Loucy (cell line): ENCODE measurements at regions not wholly inside any gene's neighbourhood (a gene's known extent, or its start where the extent isn't known, plus 50 kb on each side); places are given as distances from the start of the nearest gene placed in this dataset.

Experiments used
- H2AFZ ChIP-seq: fragments of 200-600 bp; sonication (generic); 2 replicates; pipeline ENCODE4 v1.6.0; 2016; ENCODE audit warnings: antibody characterized with exemption, mild to moderate bottlenecking, low read length, moderate library complexity
- H3F3A ChIP-seq: fragments of 200-600 bp; 2 replicates; pipeline ENCODE4 v1.6.0; 2016; ENCODE audit warnings: antibody characterized with exemption, low read depth, mild to moderate bottlenecking
- H3K27me3 ChIP-seq: fragments of 200-600 bp; sonication (generic); 2 replicates; pipeline ENCODE4 v1.6.1; 2014; ENCODE audit warnings: low read length, mild to moderate bottlenecking; ENCODE audit not compliant: insufficient read depth, poor library complexity, severe bottlenecking
- H3K36me3 ChIP-seq: fragments of 200-600 bp; sonication (generic); 2 replicates; pipeline ENCODE4 v1.6.1; 2016; ENCODE audit warnings: low read length; ENCODE audit not compliant: insufficient read depth
- H3K4me1 ChIP-seq: fragments of 200-600 bp; sonication (generic); 2 replicates; pipeline ENCODE4 v1.5.1; 2014; ENCODE audit warnings: low read length, mild to moderate bottlenecking; ENCODE audit not compliant: insufficient read depth, poor library complexity, severe bottlenecking
- H3K4me2 ChIP-seq: fragments of 200-600 bp; sonication (generic); 2 replicates; pipeline ENCODE4 v1.6.0; 2014; ENCODE audit warnings: antibody characterized with exemption, low read length, low read depth, mild to moderate bottlenecking; ENCODE audit not compliant: poor library complexity, severe bottlenecking
- H3K4me3 ChIP-seq: fragments of 200-600 bp; sonication (generic); 2 replicates; pipeline ENCODE4 v1.5.1; 2014; ENCODE audit warnings: low read length, mild to moderate bottlenecking, mixed read lengths; ENCODE audit not compliant: poor library complexity, severe bottlenecking
- H3K79me2 ChIP-seq: fragments of 200-600 bp; sonication (generic); 2 replicates; pipeline ENCODE4 v1.6.1; 2014; ENCODE audit warnings: low read length; ENCODE audit not compliant: insufficient read depth
- H3K9ac ChIP-seq: fragments of 200-600 bp; sonication (generic); 2 replicates; pipeline ENCODE4 v1.6.0; 2014; ENCODE audit warnings: mild to moderate bottlenecking, low read depth, low read length, moderate library complexity; ENCODE audit not compliant: poor library complexity, severe bottlenecking
- H3K9me2 ChIP-seq: fragments of 200-600 bp; sonication (generic); replicated peaks from 2 replicates; pipeline ENCODE4 v1.6.1; 2016; ENCODE audit warnings: low read depth, low read length, mixed read lengths
- H3K9me3 ChIP-seq: fragments of 200-600 bp; sonication (generic); 2 replicates; pipeline ENCODE4 v1.6.1; 2014; ENCODE audit warnings: mild to moderate bottlenecking, antibody characterized with exemption, low read length, low read depth; ENCODE audit not compliant: insufficient read depth
- H4K20me1 ChIP-seq: fragments of 200-600 bp; sonication (generic); 2 replicates; pipeline ENCODE4 v1.6.0; 2014; ENCODE audit warnings: antibody characterized with exemption, low read length, mild to moderate bottlenecking; ENCODE audit not compliant: insufficient read depth, poor library complexity, severe bottlenecking
- CTCF ChIP-seq: fragments of 200-600 bp; sonication (generic); conservative IDR thresholded peaks from 2 replicates; pipeline ENCODE4 v1.5.1; 2014; ENCODE audit warnings: mild to moderate bottlenecking, antibody characterized with exemption, low read length
- EZH2phosphoT487 ChIP-seq: fragments of 200-600 bp; IDR thresholded peaks from 2 replicates; pipeline ENCODE4 v1.6.1; 2018; ENCODE audit warnings: antibody characterized with exemption, mild to moderate bottlenecking, moderate library complexity, borderline replicate concordance

GRCh38 chr5:155783791-155784190, 543.2 kb upstream of the SGCD start:
- Histone ChIP-seq H3K9ac (no peak overlapping the region), H4K20me1 (no peaks in the 10 kb centered on the region), H2AFZ (no peak overlapping the region), H3K79me2 (no peaks in the 10 kb centered on the region), H3K4me3 (no peak overlapping the region), H3K4me2 (no peak overlapping the region), H3K36me3 (no peaks in the 10 kb centered on the region), H3K27me3 (no peaks in the 10 kb centered on the region), H3K9me3 (no peaks in the 10 kb centered on the region), H3K9me2 (no peaks in the 10 kb centered on the region), H3K4me1 (no peaks in the 10 kb centered on the region), H3F3A (no peaks in the 10 kb centered on the region)
- TF ChIP-seq EZH2phosphoT487 (no peak), CTCF (no peak)

DNA sequence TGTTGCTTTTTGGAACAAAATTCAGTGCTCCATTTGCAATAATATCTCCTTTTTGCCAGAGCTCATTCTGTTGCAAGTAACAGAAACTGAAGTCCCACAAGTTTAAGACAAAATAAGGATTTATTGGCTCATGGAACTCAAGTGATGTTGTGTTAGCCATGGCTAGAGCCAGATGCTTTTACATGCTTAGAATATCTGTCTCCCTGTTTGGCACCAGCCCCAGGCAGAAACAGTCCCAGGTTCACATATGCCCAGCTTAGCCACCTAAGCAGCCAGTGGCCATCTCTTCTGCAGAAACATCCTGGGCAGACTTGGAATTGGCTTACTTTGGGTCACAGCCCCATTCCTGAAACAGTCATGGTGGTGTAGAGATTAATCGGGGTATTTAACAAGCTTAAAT, 540.9 kb upstream of the SGCD start:
- no peak overlapping the region for H3K4me2 ChIP-seq
- H3K9ac ChIP-seq: no peak overlapping the region
- H3F3A ChIP-seq: no peaks in the 10 kb centered on the region
- TF ChIP-seq EZH2phosphoT487 (no peak), CTCF (no peak)
- H2AFZ ChIP-seq: no peak overlapping the region
- no peak overlapping the region for H3K4me3 ChIP-seq
- no peaks in the 10 kb centered on the region for H3K9me2 ChIP-seq
- H3K4me1 ChIP-seq: no peaks in the 10 kb centered on the region
- no peaks in the 10 kb centered on the region for H3K36me3 ChIP-seq
- H3K79me2 ChIP-seq: no peaks in the 10 kb centered on the region
- no peaks in the 10 kb centered on the region for H3K9me3 ChIP-seq
- no peaks in the 10 kb centered on the region for H3K27me3 ChIP-seq
- H4K20me1 ChIP-seq: no peaks in the 10 kb centered on the region

DNA sequence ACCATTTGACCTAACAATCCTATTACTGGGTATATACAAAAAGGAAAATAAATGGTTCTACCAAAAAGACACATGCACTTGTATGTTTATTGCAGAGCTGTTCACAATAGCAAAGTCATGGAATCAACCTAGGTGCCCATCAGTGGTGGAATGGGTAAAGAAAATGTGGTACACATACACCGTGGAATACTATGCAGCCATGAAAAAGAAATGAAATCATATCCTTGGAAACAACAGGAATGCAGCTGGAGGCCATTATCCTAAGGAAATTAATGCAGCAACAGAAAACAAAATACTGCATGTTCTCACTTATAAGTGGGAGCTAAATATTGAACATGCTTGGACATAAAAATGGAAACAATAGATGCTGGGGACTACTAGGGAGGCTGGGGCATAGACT, 534.1 kb upstream of the SGCD start:
- H3K4me3 ChIP-seq: no peak overlapping the region
- no peak overlapping the region for H2AFZ ChIP-seq
- H3F3A ChIP-seq: no peaks in the 10 kb centered on the region
- H3K79me2 ChIP-seq: no peaks in the 10 kb centered on the region
- H3K9me2 ChIP-seq: no peaks in the 10 kb centered on the region
- no peak overlapping the region for H3K9ac ChIP-seq
- no peaks in the 10 kb centered on the region for H3K27me3 ChIP-seq
- no peaks in the 10 kb centered on the region for H3K4me1 ChIP-seq
- H3K36me3 ChIP-seq: no peaks in the 10 kb centered on the region
- no peak for TF ChIP-seq EZH2phosphoT487
- no peak for TF ChIP-seq CTCF
- H3K4me2 ChIP-seq: no peak overlapping the region
- H3K9me3 ChIP-seq: no peaks in the 10 kb centered on the region
- no peaks in the 10 kb centered on the region for H4K20me1 ChIP-seq
